Activated naive CD4-positive, alpha-beta T cell treated with anti-CD3 and anti-CD28 coated beads, Interleukin-2, amount 50 U/mL, for 16 hours (primary cell): ENCODE measurements at regions not wholly inside any gene's neighbourhood (a gene's known extent, or its start where the extent isn't known, plus 50 kb on each side); places are given as distances from the start of the nearest gene placed in this dataset.
"Not testable (repeated sequence)": the region's sequence is repeated elsewhere in the genome, so short reads cannot be mapped to it uniquely, and the experiment has no call there.

ENCODE experiments used
- DNase-seq: peaks from one replicate; pipeline ENCODE4 v3.0.0-alpha.2; 2020

GRCh38 chr3:153269730-153270129, 107.7 kb downstream of the RAP2B start:
- no peak for DNase-seq

- DNase-seq: no peak
These were observed 111.2 kb downstream of the RAP2B start for GRCh38 chr3:153273217-153273616.

GRCh38 chr3:153273767-153274435, 111.9 kb downstream of the RAP2B start:
- DNase-seq: no peak

- DNase-seq: no peak
These were observed 112.5 kb downstream of the RAP2B start for GRCh38 chr3:153274561-153274960.

GRCh38 chr3:153275514-153275913, 113.5 kb downstream of the RAP2B start:
- no peak for DNase-seq

- DNase-seq: no peak
These were observed 115.0 kb downstream of the RAP2B start for GRCh38 chr3:153277029-153277428.

GRCh38 chr3:153281236-153281997, 119.4 kb downstream of the RAP2B start:
- DNase-seq: not testable (repeated sequence)

- DNase-seq: no peak
These were observed 120.3 kb downstream of the RAP2B start for GRCh38 chr3:153282355-153282754.

GRCh38 chr3:153284282-153284938, 122.4 kb downstream of the RAP2B start:
- peak; percentile 51 for DNase-seq

GRCh38 chr3:153285194-153285641, 123.2 kb downstream of the RAP2B start:
- no peak for DNase-seq

- no peak for DNase-seq
These were observed 124.0 kb downstream of the RAP2B start for GRCh38 chr3:153285982-153286381.

- no peak for DNase-seq
These were observed 125.0 kb downstream of the RAP2B start for GRCh38 chr3:153287017-153287416.

- no peak for DNase-seq
These were observed 127.3 kb downstream of the RAP2B start for GRCh38 chr3:153289334-153289808.

- no peak for DNase-seq
These were observed 128.4 kb downstream of the RAP2B start for GRCh38 chr3:153290268-153291015.

GRCh38 chr3:153291059-153291685, 129.1 kb downstream of the RAP2B start:
- no peak for DNase-seq

GRCh38 chr3:153293265-153293664, 131.2 kb downstream of the RAP2B start:
- no peak for DNase-seq

GRCh38 chr3:153295901-153296300, 133.9 kb downstream of the RAP2B start:
- DNase-seq: no peak

- DNase-seq: no peak
These were observed 143.2 kb downstream of the RAP2B start for GRCh38 chr3:153305189-153305588.

- DNase-seq: no peak
These were observed 149.5 kb downstream of the RAP2B start for GRCh38 chr3:153311541-153311940.

GRCh38 chr3:153313302-153313965, 151.4 kb downstream of the RAP2B start:
- no peak for DNase-seq

GRCh38 chr3:153314038-153314437, 152.0 kb downstream of the RAP2B start:
- no peak for DNase-seq

- no peak for DNase-seq
These were observed 153.8 kb downstream of the RAP2B start for GRCh38 chr3:153315781-153316180.
